KMS-11 (cell line): ENCODE measurements at regions not wholly inside any gene's neighbourhood (a gene's known extent, or its start where the extent isn't known, plus 50 kb on each side); places are given as distances from the start of the nearest gene placed in this dataset.

ENCODE experiments used
- H2AFZ ChIP-seq: fragments of 200-600 bp; sonication (generic); 2 replicates; pipeline ENCODE4 v1.6.1; 2016; ENCODE audit warnings: antibody characterized with exemption, mixed run types, low read depth
- H3K27ac ChIP-seq: fragments of 200-600 bp; sonication (generic); 2 replicates; pipeline ENCODE4 v1.6.1; 2016; ENCODE audit warnings: mild to moderate bottlenecking, mixed run types
- H3K27me3 ChIP-seq: fragments of 200-600 bp; sonication (generic); 2 replicates; pipeline ENCODE4 v1.6.1; 2017; ENCODE audit warnings: mild to moderate bottlenecking, low read depth, mixed run types, moderate library complexity; ENCODE audit not compliant: insufficient read depth
- H3K36me3 ChIP-seq: fragments of 200-600 bp; sonication (generic); 2 replicates; pipeline ENCODE4 v1.6.1; 2017; ENCODE audit warnings: mild to moderate bottlenecking, mixed run types; ENCODE audit not compliant: insufficient read depth
- H3K4me1 ChIP-seq: fragments of 200-600 bp; sonication (generic); 2 replicates; pipeline ENCODE4 v1.6.1; 2016; ENCODE audit warnings: mild to moderate bottlenecking, low read depth, mixed run types; ENCODE audit not compliant: poor library complexity, severe bottlenecking
- H3K4me2 ChIP-seq: fragments of 200-600 bp; sonication (generic); 2 replicates; pipeline ENCODE4 v1.7.0; 2016; ENCODE audit warnings: mild to moderate bottlenecking, mixed run types
- H3K4me3 ChIP-seq: fragments of 200-600 bp; sonication (generic); IDR thresholded peaks from 2 replicates; pipeline ENCODE4 v1.6.1; 2017; ENCODE audit warnings: low read depth, low read length, mixed read lengths; ENCODE audit not compliant: insufficient read depth
- H3K79me2 ChIP-seq: fragments of 200-600 bp; sonication (generic); 2 replicates; pipeline ENCODE4 v1.6.1; 2016; ENCODE audit warnings: low read depth, mixed run types; ENCODE audit not compliant: insufficient read depth
- H3K9ac ChIP-seq: fragments of 200-600 bp; sonication (generic); 2 replicates; pipeline ENCODE4 v1.6.1; 2016; ENCODE audit warnings: mild to moderate bottlenecking, mixed run types
- H4K20me1 ChIP-seq: fragments of 200-600 bp; sonication (generic); 2 replicates; pipeline ENCODE4 v1.6.1; 2016; ENCODE audit warnings: mild to moderate bottlenecking, mixed run types; ENCODE audit not compliant: insufficient read depth
- CTCF ChIP-seq: fragments of 200-600 bp; sonication (generic); conservative IDR thresholded peaks from 2 replicates; pipeline ENCODE4 v1.6.1; 2017; ENCODE audit warnings: low read depth, mild to moderate bottlenecking, antibody characterized with exemption, low read length, moderate library complexity, mixed read lengths

DNA sequence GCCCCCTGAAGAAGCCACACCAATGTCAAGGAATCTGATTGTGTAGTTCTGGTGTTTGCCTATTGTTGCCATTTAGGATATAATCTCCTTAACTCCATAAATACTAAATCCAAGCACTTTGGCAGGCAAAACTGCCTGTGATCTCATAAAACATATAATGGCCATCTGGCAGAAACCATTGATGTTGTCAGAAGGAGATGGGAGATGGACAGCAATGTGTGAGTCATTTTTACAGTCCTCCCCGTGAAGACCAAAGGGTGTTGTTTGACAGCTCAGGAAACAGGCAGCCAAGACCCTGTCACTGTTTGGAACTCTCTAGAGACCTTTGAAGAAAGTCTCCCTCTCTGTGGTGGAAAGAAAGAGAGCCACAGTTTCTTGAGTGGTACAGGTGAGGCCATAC lies 454.1 kb downstream of the HS3ST3B1 start:
- H4K20me1 ChIP-seq = no peaks in the 10 kb centered on the region
- no peaks in the 10 kb centered on the region for H3K27me3 ChIP-seq
- TF ChIP-seq CTCF = no peak
- no peak overlapping the region for H3K9ac ChIP-seq
- no peak overlapping the region for H3K4me2 ChIP-seq
- H2AFZ ChIP-seq = no peak overlapping the region
- no peaks in the 10 kb centered on the region for H3K79me2 ChIP-seq
- H3K27ac ChIP-seq = no peak overlapping the region
- H3K4me1 ChIP-seq = no peaks in the 10 kb centered on the region
- no peaks in the 10 kb centered on the region for H3K36me3 ChIP-seq
- H3K4me3 ChIP-seq = no peak overlapping the region

DNA sequence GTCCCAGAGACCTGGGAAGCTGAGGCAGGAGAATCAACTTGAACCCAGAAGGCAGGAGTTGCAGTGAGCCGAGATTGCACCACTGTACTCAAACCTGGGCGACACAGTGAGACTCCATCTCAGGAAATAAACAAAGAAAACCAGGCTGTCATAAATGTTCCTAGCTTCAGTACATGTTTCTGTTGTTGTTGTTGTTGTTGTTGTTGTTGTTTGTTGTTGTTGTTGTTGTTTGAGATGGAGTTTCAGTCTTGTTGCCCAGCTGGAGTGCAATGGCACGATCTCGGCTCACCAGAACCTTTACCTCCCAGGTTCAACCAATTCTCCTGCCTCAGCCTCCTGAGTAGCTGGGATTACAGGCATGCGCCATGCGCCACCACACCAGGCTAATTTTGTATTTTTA lies 452.5 kb downstream of the HS3ST3B1 start:
- Histone ChIP-seq H3K36me3 (no peaks in the 10 kb centered on the region), H4K20me1 (no peaks in the 10 kb centered on the region), H3K79me2 (no peaks in the 10 kb centered on the region), H3K27me3 (no peaks in the 10 kb centered on the region), H2AFZ (no peak overlapping the region), H3K4me3 (no peak overlapping the region), H3K4me1 (no peaks in the 10 kb centered on the region), H3K9ac (no peak overlapping the region), H3K4me2 (no peak overlapping the region), H3K27ac (no peak overlapping the region)
- no peak for TF ChIP-seq CTCF

DNA sequence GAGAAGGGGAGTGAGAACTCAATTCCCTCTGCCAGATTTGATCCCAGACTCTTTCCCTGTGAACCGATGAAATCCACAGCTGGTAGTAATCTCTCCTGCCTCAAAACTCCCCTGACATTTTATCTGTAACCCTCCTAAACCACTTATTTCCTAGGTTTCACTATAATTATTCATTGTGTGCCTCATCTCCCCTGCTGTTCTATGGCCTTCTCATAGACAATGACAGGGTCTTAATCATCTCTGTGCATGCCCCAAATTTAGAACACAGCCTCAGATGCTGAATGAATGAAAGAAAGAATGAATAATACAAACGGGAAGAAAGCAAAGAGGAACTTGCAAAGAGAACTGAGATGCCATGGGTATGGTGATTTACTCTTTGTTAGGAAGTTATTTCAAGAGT lies 451.1 kb downstream of the HS3ST3B1 start:
- no peak overlapping the region for H3K27ac ChIP-seq
- H3K36me3 ChIP-seq = no peaks in the 10 kb centered on the region
- no peak overlapping the region for H3K9ac ChIP-seq
- H3K4me2 ChIP-seq = no peak overlapping the region
- TF ChIP-seq CTCF = no peak
- H4K20me1 ChIP-seq = no peaks in the 10 kb centered on the region
- no peaks in the 10 kb centered on the region for H3K27me3 ChIP-seq
- H3K4me1 ChIP-seq = no peaks in the 10 kb centered on the region
- H3K4me3 ChIP-seq = no peak overlapping the region
- no peaks in the 10 kb centered on the region for H3K79me2 ChIP-seq
- H2AFZ ChIP-seq = no peak overlapping the region

DNA sequence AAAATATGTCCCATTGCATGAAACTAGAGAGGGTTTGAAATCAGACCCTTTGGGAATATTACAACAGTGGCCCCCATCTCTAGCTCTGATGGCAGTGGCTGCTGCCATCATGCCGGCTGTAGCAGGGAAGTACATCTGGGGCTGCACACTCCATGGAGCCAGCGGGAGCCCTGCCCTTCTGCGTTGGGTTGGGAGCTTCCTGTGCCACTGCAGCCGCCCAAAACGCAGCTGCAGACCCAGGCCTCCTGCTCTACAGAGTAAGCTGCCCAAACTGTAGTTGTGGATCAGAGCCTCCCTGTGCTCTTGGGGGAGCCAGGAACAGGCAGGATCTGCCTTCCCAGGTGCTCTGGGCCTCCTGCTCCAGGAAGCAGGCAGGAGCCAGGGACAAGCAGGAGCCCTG lies 450.0 kb downstream of the HS3ST3B1 start:
- Histone ChIP-seq H3K4me3 (no peak overlapping the region), H3K27ac (no peak overlapping the region), H3K4me2 (no peak overlapping the region), H3K9ac (no peak overlapping the region), H3K4me1 (no peaks in the 10 kb centered on the region), H3K79me2 (no peaks in the 10 kb centered on the region), H2AFZ (no peak overlapping the region), H3K36me3 (no peaks in the 10 kb centered on the region), H3K27me3 (no peaks in the 10 kb centered on the region), H4K20me1 (no peaks in the 10 kb centered on the region)
- no peak for TF ChIP-seq CTCF

GRCh38 chr17:14749269-14749668 lies 448.4 kb downstream of the HS3ST3B1 start:
- H3K27ac ChIP-seq = no peak overlapping the region
- no peaks in the 10 kb centered on the region for H3K4me1 ChIP-seq
- H3K79me2 ChIP-seq = no peaks in the 10 kb centered on the region
- H3K4me2 ChIP-seq = no peak overlapping the region
- no peak overlapping the region for H2AFZ ChIP-seq
- H3K36me3 ChIP-seq = no peaks in the 10 kb centered on the region
- H4K20me1 ChIP-seq = no peaks in the 10 kb centered on the region
- no peaks in the 10 kb centered on the region for H3K27me3 ChIP-seq
- no peak overlapping the region for H3K9ac ChIP-seq
- no peak overlapping the region for H3K4me3 ChIP-seq
- no peak for TF ChIP-seq CTCF
